ENCODE measurements at regions not wholly inside any gene's neighbourhood (a gene's known extent, or its start where the extent isn't known, plus 50 kb on each side); places are given as distances from the start of the nearest gene placed in this dataset.

- TF ChIP-seq CTCF (IDR thresholded peaks at IDR 0.05; ENCODE audit: low read depth, low read length, poor library complexity, severe bottlenecking) (no peak), EZH2phosphoT487 (IDR thresholded peaks at IDR 0.05; ENCODE audit: borderline replicate concordance, low read length) (no peak)
Measured at GRCh38 chr3:30183421-30183820, 423.0 kb upstream of the TGFBR2 start.

Measured in DOHH2 (cell line).